H1 (cell line): ENCODE measurements at regions not wholly inside any gene's neighbourhood (a gene's known extent, or its start where the extent isn't known, plus 50 kb on each side); places are given as distances from the start of the nearest gene placed in this dataset.

Experiments
- CTCF ChIA-PET: fragments of 300-600 bp; sonication (Branson Sonifier 250); formaldehyde crosslinking; loops from one replicate; lab custom pipeline; 2021; ENCODE audit not compliant: partially characterized antibody; lab: Charles Lee
- POLR2A ChIA-PET: fragments of 300-600 bp; sonication (Branson Sonifier 250); formaldehyde crosslinking; loops from one replicate; lab custom pipeline; 2021; ENCODE audit warnings: inconsistent platforms; ENCODE audit not compliant: partially characterized antibody; lab: Charles Lee
- DNase-seq, 2 experiments: peaks; one replicate each; pipeline versions ENCODE4 v3.0.0 to v3.0.0-alpha.2; 2010 to 2022; ENCODE audit warnings: low spot score in 2 of 2, low read depth in 1 of 2, mixed read lengths in 1 of 2
- FAIRE-seq: peaks from 2 replicates; lab custom pipeline; 2011; peaks lifted over from hg19 to GRCh38; lab: Jason Lieb, UNC
- H2AFZ ChIP-seq: 2 replicates; pipeline ENCODE4 v1.8.1; 2012; ENCODE audit warnings: low read length, inconsistent platforms
- H2AK5ac ChIP-seq: 2 replicates; pipeline ENCODE4 v1.6.1; 2013; ENCODE audit warnings: low read depth, low read length
- H2BK120ac ChIP-seq: replicated peaks from 2 replicates; pipeline ENCODE3; 2013; ENCODE audit warnings: low read depth, low read length, inconsistent platforms
- H2BK12ac ChIP-seq: 2 replicates; pipeline ENCODE4 v1.6.1; 2013; ENCODE audit warnings: low read depth, low read length
- H2BK15ac ChIP-seq: 2 replicates; pipeline ENCODE4 v1.6.1; 2013; ENCODE audit warnings: low read length
- H2BK20ac ChIP-seq: 2 replicates; pipeline ENCODE4 v1.6.1; 2013; ENCODE audit warnings: low read length
- H2BK5ac ChIP-seq: 2 replicates; pipeline ENCODE4 v1.6.1; 2013; ENCODE audit warnings: low read depth, low read length
- H3K14ac ChIP-seq: 2 replicates; pipeline ENCODE4 v1.6.1; 2013; ENCODE audit warnings: inconsistent platforms; ENCODE audit not compliant: insufficient read length
- H3K18ac ChIP-seq: 2 replicates; pipeline ENCODE4 v1.6.1; 2013; ENCODE audit warnings: low read length; ENCODE audit errors: extremely low read depth
- H3K23ac ChIP-seq: 2 replicates; pipeline ENCODE4 v1.6.1; 2013; ENCODE audit warnings: inconsistent platforms; ENCODE audit not compliant: insufficient read length
- H3K23me2 ChIP-seq: 2 replicates; pipeline ENCODE4 v1.6.1; 2013; ENCODE audit warnings: low read depth, low read length
- H3K27ac ChIP-seq: 2 replicates; pipeline ENCODE4 v1.6.1; 2011; ENCODE audit warnings: low read depth, low read length, inconsistent platforms
- H3K27me3 ChIP-seq, 4 experiments: replicated peaks in 1 of 4; 1 replicate in 1 of 4; 2 replicates in 3 of 4; pipeline versions ENCODE4 v1.6.1 to v1.8.1; 2011 to 2013; ENCODE audit warnings: low read length in 3 of 4, mild to moderate bottlenecking in 3 of 4, inconsistent platforms in 2 of 4, mixed read lengths in 2 of 4, moderate library complexity in 1 of 4; ENCODE audit not compliant: control insufficient read depth in 3 of 4, insufficient read depth in 3 of 4; ENCODE audit errors: extremely low read depth in 1 of 4
- H3K36me3 ChIP-seq, 4 experiments: 2 replicates each; pipeline versions ENCODE4 v1.6.1 to v1.8.1; 2011 to 2013; ENCODE audit warnings: mild to moderate bottlenecking in 4 of 4, low read length in 3 of 4, moderate library complexity in 2 of 4, control low read depth in 1 of 4, inconsistent platforms in 1 of 4; ENCODE audit not compliant: insufficient read depth in 4 of 4, control insufficient read depth in 2 of 4
- H3K4ac ChIP-seq: replicated peaks from 2 replicates; pipeline ENCODE3; 2013; ENCODE audit warnings: low read length, low read depth, mixed read lengths, inconsistent platforms; ENCODE audit not compliant: insufficient read length
- H3K4me1 ChIP-seq, 4 experiments: replicated peaks in 1 of 4; 1 replicate in 1 of 4; 2 replicates in 3 of 4; pipeline versions ENCODE4 v1.6.1 to v1.8.1; 2011 to 2013; ENCODE audit warnings: low read length in 3 of 4, inconsistent platforms in 2 of 4, mixed read lengths in 1 of 4; ENCODE audit not compliant: insufficient read depth in 4 of 4, control insufficient read depth in 3 of 4
- H3K4me2 ChIP-seq, 2 experiments: 2 replicates each; pipeline versions ENCODE4 v1.6.1 to v1.8.1; 2011 to 2013; ENCODE audit warnings: low read depth in 2 of 2, low read length in 2 of 2, control low read depth in 1 of 2, inconsistent platforms in 1 of 2, mild to moderate bottlenecking in 1 of 2; ENCODE audit not compliant: insufficient read depth in 1 of 2
- H3K4me3 ChIP-seq, 4 experiments: fragments of 200-600, 300-600 bp in 1 of 4; sonication (generic), shearing (Covaris generic), sonication (Bioruptor Twin) in 1 of 4; 2 replicates each; pipeline versions ENCODE4 v1.5.1 to v1.8.1; 2011 to 2016; ENCODE audit warnings: low read length in 4 of 4, low read depth in 3 of 4, control low read depth in 2 of 4, inconsistent platforms in 2 of 4, mild to moderate bottlenecking in 2 of 4, mixed read lengths in 1 of 4, moderate library complexity in 1 of 4; ENCODE audit not compliant: insufficient read depth in 2 of 4; ENCODE audit errors: extremely low read depth in 1 of 4
- H3K56ac ChIP-seq: replicated peaks from 2 replicates; pipeline ENCODE3; 2013; ENCODE audit warnings: low read depth, mild to moderate bottlenecking, mixed read lengths, low read length, inconsistent platforms; ENCODE audit not compliant: insufficient read length
- H3K79me1 ChIP-seq: 2 replicates; pipeline ENCODE4 v1.6.1; 2013; ENCODE audit warnings: low read depth, low read length, control low read depth
- H3K79me2 ChIP-seq, 2 experiments: 2 replicates each; pipeline versions ENCODE4 v1.6.1 to v1.8.1; 2012 to 2013; ENCODE audit warnings: low read length in 2 of 2, mild to moderate bottlenecking in 2 of 2, inconsistent platforms in 1 of 2; ENCODE audit not compliant: insufficient read depth in 2 of 2, control insufficient read depth in 1 of 2
- H3K9ac ChIP-seq, 4 experiments: replicated peaks in 1 of 4; 1 replicate in 1 of 4; 2 replicates in 3 of 4; pipeline versions ENCODE4 v1.6.1 to v1.8.1; 2011 to 2013; ENCODE audit warnings: low read depth in 3 of 4, low read length in 3 of 4, control low read depth in 2 of 4, mild to moderate bottlenecking in 2 of 4, moderate library complexity in 2 of 4, inconsistent platforms in 1 of 4; ENCODE audit errors: extremely low read depth in 1 of 4
- H3K9me3 ChIP-seq, 2 experiments: 2 replicates each; pipeline versions ENCODE4 v1.6.1 to v1.8.1; 2012 to 2013; ENCODE audit warnings: mild to moderate bottlenecking in 2 of 2, moderate library complexity in 2 of 2, control low read depth in 1 of 2, inconsistent platforms in 1 of 2, low read depth in 1 of 2, low read length in 1 of 2, mixed read lengths in 1 of 2; ENCODE audit not compliant: insufficient read depth in 2 of 2
- H4K20me1 ChIP-seq, 2 experiments: replicated peaks in 1 of 2; 2 replicates each; pipeline versions ENCODE3 to v1.8.1; 2011 to 2013; ENCODE audit warnings: inconsistent platforms in 2 of 2, low read length in 2 of 2, mild to moderate bottlenecking in 1 of 2; ENCODE audit not compliant: insufficient read depth in 2 of 2, control insufficient read depth in 1 of 2
- H4K5ac ChIP-seq: 2 replicates; pipeline ENCODE4 v1.6.1; 2013; ENCODE audit warnings: low read length, low read depth, mixed read lengths, inconsistent platforms; ENCODE audit not compliant: insufficient read length
- H4K8ac ChIP-seq: 2 replicates; pipeline ENCODE4 v1.8.0; 2013; ENCODE audit warnings: mild to moderate bottlenecking, moderate library complexity, low read length, inconsistent platforms; ENCODE audit not compliant: insufficient read depth; ENCODE audit errors: extremely low read depth
- H4K91ac ChIP-seq: replicated peaks from 2 replicates; pipeline ENCODE3; 2013; ENCODE audit warnings: low read length, mixed read lengths, inconsistent platforms; ENCODE audit not compliant: insufficient read length
- BCL11A ChIP-seq, 2 experiments: IDR thresholded peaks; one replicate each; pipeline ENCODE4 v1.6.1; 2011; ENCODE audit warnings: low read depth in 2 of 2, low read length in 2 of 2, mild to moderate bottlenecking in 2 of 2
- HDAC2 ChIP-seq, 2 experiments: fragments of 300-600 bp in 1 of 2; sonication (generic) in 1 of 2; IDR thresholded peaks; 2 replicates each; pipeline ENCODE4 v1.6.1; 2011 to 2012; ENCODE audit warnings: low read depth in 2 of 2, low read length in 2 of 2, mild to moderate bottlenecking in 2 of 2, moderate library complexity in 2 of 2, borderline replicate concordance in 1 of 2, inconsistent platforms in 1 of 2
- KDM1A ChIP-seq: fragments of 200-600, 300-600 bp; sonication (generic); IDR thresholded peaks from 2 replicates; pipeline ENCODE4 v1.7.1; 2016; ENCODE audit warnings: mild to moderate bottlenecking, low read length, borderline replicate concordance
- PHF8 ChIP-seq: fragments of 200-600 bp; sonication (generic); conservative IDR thresholded peaks from 2 replicates; pipeline ENCODE4 v1.7.1; 2012; ENCODE audit warnings: low read depth, mild to moderate bottlenecking, inconsistent platforms, low read length, moderate library complexity
- RBBP5 ChIP-seq: IDR thresholded peaks from 2 replicates; pipeline ENCODE4 v1.7.1; 2012; ENCODE audit warnings: low read depth, mild to moderate bottlenecking, inconsistent platforms, low read length, moderate library complexity, borderline replicate concordance
- SRF ChIP-seq: IDR thresholded peaks from 2 replicates; pipeline ENCODE4 v1.6.1; 2011; ENCODE audit warnings: mild to moderate bottlenecking, low read depth, low read length, moderate library complexity
- whole genome bisulfite sequencing, 2 experiments: shearing (Covaris generic) in 1 of 2; methylation state at CpG; one replicate each; pipeline versions ENCODE4 v1.1.6 to v1.1.7; 2013 to 2015; ENCODE audit warnings: low lambda C conversion rate in 2 of 2, mixed read lengths in 2 of 2, inconsistent platforms in 1 of 2, low coverage in 1 of 2, missing lambda C conversion rate in 1 of 2; ENCODE audit not compliant: insufficient replicate concordance in 2 of 2, insufficient coverage in 1 of 2, insufficient read length in 1 of 2; ENCODE audit errors: extremely low coverage in 1 of 2, missing lambda C conversion rate in 1 of 2; 5-methylcytosine and 5-hydroxymethylcytosine counted together
- TF ChIP-seq, protein P1 (sequence below): IDR thresholded peaks from 2 replicates; pipeline ENCODE4 v1.6.1; 2011; ENCODE audit warnings: low read depth, mild to moderate bottlenecking, low read length; ENCODE audit not compliant: insufficient read depth

DNA sequence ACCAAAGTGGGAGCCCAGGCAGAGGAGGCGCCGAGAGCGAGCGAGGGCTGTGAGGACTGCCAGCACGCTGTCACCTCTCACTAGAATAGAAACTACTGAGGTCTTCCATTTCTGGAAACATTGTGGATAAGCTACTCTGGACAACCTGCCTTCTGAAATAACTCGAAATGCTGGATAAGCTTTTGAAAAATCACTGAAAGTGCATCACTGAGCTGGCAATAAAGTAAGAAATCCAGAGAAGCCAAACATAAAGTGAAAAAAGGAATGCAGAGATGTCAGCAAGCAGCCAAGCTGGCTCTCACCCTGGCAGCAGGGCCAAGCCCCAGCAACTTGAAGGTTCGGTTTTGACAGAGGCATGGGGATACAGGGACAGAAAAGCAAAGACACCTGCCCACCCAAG, 59.2 kb upstream of the MYLIP start:
- H3K23me2 ChIP-seq, result no peaks in the 10 kb centered on the region; the same call in 1 of the 2 replicates
- 91% methylated on average over 7 of the region's 7 CpGs; no CpG with 5 or more reads in 1 of the 2 experiments for WGBS, 2 experiments
- H4K20me1 ChIP-seq, result no peaks in the 10 kb centered on the region
- H3K9ac ChIP-seq, result no peak overlapping the region
- H4K5ac ChIP-seq, result no peak overlapping the region
- no peak overlapping the region for H2BK20ac ChIP-seq
- no peaks in the 10 kb centered on the region for H3K36me3 ChIP-seq
- ChIA-PET CTCF (interaction anchor here (0.5 to 1.5 kb wide), 6 partner anchors 13 to 185 kb away, joined by 3 to 6 read pairs (median 4); no protein-coding TSS in a partner anchor), POLR2A (interaction anchor here (0.7 to 1.4 kb wide), 3 partner anchors 59 to 174 kb away, joined by 3 read pairs; partner anchors contain the start of gene MYLIP)
- H3K14ac ChIP-seq, result no peak overlapping the region
- no peak overlapping the region for H4K8ac ChIP-seq
- H2BK120ac ChIP-seq, result no peak overlapping the region
- DNase-seq (no peak), FAIRE-seq (no peak)
- no peak overlapping the region for H3K56ac ChIP-seq
- H3K27ac ChIP-seq, result no peak overlapping the region
- no peak overlapping the region for H2AK5ac ChIP-seq
- H3K4ac ChIP-seq, result no peak overlapping the region
- H3K4me1 ChIP-seq, result peaks cover 0 to 5% (median 1%) of the 10 kb centered on the region in 4 experiments; a peak in 4 of 7 replicates
- no peak overlapping the region for H2BK15ac ChIP-seq
- H3K9me3 ChIP-seq, result no peaks in the 10 kb centered on the region; a peak in 1 of 4 replicates
- H3K4me3 ChIP-seq, result no peak overlapping the region
- no peak overlapping the region for H2BK12ac ChIP-seq
- H2BK5ac ChIP-seq, result no peak overlapping the region
- no peaks in the 10 kb centered on the region for H3K27me3 ChIP-seq
- no peak overlapping the region for H3K4me2 ChIP-seq
- no peak overlapping the region for H4K91ac ChIP-seq
- no peak overlapping the region for H3K18ac ChIP-seq
- no peaks in the 10 kb centered on the region for H3K79me1 ChIP-seq
- H2AFZ ChIP-seq, result no peak overlapping the region
- no peaks in the 10 kb centered on the region for H3K79me2 ChIP-seq
- H3K23ac ChIP-seq, result no peak overlapping the region
- TF ChIP-seq KDM1A (no peak), RBBP5 (no peak), SRF (no peak), PHF8 (no peak), BCL11A (IDR thresholded peaks at IDR 0.05; ENCODE audit: low read depth in 2 of 2, low read length in 2 of 2) (no peak), HDAC2 (IDR thresholded peaks at IDR 0.05; ENCODE audit: borderline replicate concordance in 1 of 2, low read depth in 2 of 2, low read length in 2 of 2) (no peak)
- TF ChIP-seq, protein P1, sequence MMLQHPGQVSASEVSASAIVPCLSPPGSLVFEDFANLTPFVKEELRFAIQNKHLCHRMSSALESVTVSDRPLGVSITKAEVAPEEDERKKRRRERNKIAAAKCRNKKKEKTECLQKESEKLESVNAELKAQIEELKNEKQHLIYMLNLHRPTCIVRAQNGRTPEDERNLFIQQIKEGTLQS, result no peak
